ENCODE measurements at regions not wholly inside any gene's neighbourhood (a gene's known extent, or its start where the extent isn't known, plus 50 kb on each side); places are given as distances from the start of the nearest gene placed in this dataset.

DNA sequence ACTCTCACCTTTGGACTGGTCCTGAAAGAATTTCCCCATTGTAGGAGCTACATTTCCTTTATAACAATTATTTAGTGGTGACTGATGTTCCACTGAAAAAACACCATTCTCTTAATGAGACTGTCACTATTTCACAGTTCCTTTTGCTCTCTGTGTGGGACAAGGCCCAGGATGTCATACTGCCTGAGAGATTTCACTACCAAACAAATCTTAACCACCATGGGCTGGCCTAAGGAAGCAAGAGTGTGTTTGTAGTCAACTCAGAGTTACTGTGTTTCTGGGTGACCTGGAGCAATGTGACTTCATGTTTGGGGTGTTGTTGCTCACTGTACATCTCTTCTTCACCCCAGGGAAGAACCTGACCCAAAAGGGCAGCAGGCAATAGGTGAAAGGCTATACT is 50.1 kb upstream of the ZNF608 start:
- no peak overlapping the region for H3K27ac ChIP-seq
- DNase-seq: no peak
- no peak for TF ChIP-seq POLR2A (IDR thresholded peaks at IDR 0.05)
- TF ChIP-seq, protein P1, sequence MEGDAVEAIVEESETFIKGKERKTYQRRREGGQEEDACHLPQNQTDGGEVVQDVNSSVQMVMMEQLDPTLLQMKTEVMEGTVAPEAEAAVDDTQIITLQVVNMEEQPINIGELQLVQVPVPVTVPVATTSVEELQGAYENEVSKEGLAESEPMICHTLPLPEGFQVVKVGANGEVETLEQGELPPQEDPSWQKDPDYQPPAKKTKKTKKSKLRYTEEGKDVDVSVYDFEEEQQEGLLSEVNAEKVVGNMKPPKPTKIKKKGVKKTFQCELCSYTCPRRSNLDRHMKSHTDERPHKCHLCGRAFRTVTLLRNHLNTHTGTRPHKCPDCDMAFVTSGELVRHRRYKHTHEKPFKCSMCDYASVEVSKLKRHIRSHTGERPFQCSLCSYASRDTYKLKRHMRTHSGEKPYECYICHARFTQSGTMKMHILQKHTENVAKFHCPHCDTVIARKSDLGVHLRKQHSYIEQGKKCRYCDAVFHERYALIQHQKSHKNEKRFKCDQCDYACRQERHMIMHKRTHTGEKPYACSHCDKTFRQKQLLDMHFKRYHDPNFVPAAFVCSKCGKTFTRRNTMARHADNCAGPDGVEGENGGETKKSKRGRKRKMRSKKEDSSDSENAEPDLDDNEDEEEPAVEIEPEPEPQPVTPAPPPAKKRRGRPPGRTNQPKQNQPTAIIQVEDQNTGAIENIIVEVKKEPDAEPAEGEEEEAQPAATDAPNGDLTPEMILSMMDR (IDR thresholded peaks at IDR 0.05): no peak
- no peaks in the 10 kb centered on the region for H3K36me3 ChIP-seq (replicated peaks in 1 of 2)
- intact Hi-C loops (cut with DNase I): no loop called here
- H3K4me1 ChIP-seq (replicated peaks in 1 of 2): peaks cover 0 to under 1% of the 10 kb centered on the region in 2 donors
- no peaks in the 10 kb centered on the region for H3K27me3 ChIP-seq
- no peaks in the 10 kb centered on the region for H3K9me3 ChIP-seq (replicated peaks in 1 of 3)
- no peak overlapping the region for H3K4me3 ChIP-seq

DNA sequence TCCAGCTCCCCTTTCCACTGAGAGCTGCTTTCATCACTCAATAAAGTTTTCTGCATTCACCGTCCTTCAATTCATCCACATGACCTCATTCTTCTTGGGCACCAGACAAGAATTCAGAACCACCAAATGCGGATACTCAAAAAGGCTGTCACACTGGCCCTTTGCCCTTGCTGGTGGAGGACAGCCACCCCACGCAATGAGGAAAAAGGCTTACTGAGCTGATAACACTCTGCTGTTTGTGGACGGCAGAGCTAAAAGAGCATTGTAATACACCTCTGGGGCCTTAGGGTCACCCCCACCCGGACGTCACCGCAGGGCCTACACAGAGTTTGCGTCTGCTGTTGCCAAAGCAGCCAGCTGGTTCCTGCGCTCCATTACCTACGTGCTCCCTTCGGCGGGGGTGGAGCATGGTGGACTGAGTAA is 51.2 kb upstream of the ZNF608 start:
- DNase-seq: no peak
- no peak overlapping the region for H3K4me3 ChIP-seq
- no peaks in the 10 kb centered on the region for H3K27me3 ChIP-seq
- H3K4me1 ChIP-seq (replicated peaks in 1 of 2): no peaks in the 10 kb centered on the region
- WGBS, 4 donors: 93 to 95% (median 95%) methylated on average over 11 to 12 of the region's 12 CpGs
- no peaks in the 10 kb centered on the region for H3K36me3 ChIP-seq (replicated peaks in 1 of 2)
- no peaks in the 10 kb centered on the region for H3K9me3 ChIP-seq (replicated peaks in 1 of 3)
- H3K27ac ChIP-seq: no peak overlapping the region
- intact Hi-C loops (cut with DNase I): no loop called here
- TF ChIP-seq, protein P1 (IDR thresholded peaks at IDR 0.05): no peak
- TF ChIP-seq POLR2A (IDR thresholded peaks at IDR 0.05): no peak

DNA sequence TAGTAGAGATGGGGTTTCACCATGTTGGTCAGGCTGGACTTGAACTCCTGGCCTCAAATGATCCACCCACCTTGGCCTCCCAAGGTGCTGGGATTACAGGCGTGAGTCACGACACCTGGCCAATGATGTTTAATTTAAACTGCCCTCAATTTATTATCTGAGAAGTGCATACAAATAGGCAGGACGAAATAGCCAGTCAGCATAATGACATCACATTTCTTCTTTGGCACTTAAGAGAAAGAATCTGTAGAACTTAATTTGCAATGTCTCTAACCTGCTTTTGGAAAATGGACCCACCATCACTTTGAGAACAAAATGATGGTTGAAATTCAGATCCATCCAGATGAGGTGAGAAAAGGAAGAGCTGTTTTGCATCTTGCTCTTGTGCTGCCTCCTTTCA is 52.5 kb upstream of the ZNF608 start:
- Histone ChIP-seq H3K9me3 (replicated peaks in 1 of 3) (no peaks in the 10 kb centered on the region), H3K36me3 (replicated peaks in 1 of 2) (no peaks in the 10 kb centered on the region), H3K27ac (no peak overlapping the region), H3K4me3 (no peak overlapping the region), H3K4me1 (replicated peaks in 1 of 2) (no peaks in the 10 kb centered on the region), H3K27me3 (no peaks in the 10 kb centered on the region)
- no peak for DNase-seq
- 84 to 98% (median 91%) methylated on average over 3 of the region's 3 CpGs for WGBS, 4 donors
- TF ChIP-seq, protein P1 (IDR thresholded peaks at IDR 0.05): no peak
- no peak for TF ChIP-seq POLR2A (IDR thresholded peaks at IDR 0.05)
- intact Hi-C loops (cut with DNase I): no loop called here

DNA sequence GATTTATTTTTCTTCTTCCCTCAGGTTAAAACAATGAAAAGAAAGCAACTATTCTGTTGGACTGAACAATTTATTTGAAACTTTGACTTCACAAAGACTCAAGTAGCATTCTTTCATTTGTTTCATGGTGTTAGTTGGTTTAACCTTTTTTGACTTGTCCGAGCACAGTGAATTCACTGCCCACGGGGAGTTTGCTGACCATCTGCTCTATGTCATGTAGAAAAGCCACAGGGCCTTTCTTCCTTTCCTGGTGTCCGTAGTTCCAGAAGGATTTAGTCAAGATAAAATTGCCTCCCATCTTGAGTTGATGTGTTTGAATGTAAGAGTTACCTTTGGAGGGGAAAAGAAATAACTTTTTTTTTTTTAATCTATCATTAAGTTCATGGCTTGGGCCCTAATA is 55.1 kb upstream of the ZNF608 start:
- intact Hi-C loops (cut with DNase I): no loop called here
- TF ChIP-seq POLR2A (IDR thresholded peaks at IDR 0.05): no peak
- TF ChIP-seq, protein P1 (IDR thresholded peaks at IDR 0.05): no peak
- no peak for DNase-seq
- Histone ChIP-seq H3K4me1 (replicated peaks in 1 of 2) (peaks cover 2 to 6% of the 10 kb centered on the region in 2 donors), H3K4me3 (no peak overlapping the region), H3K27me3 (no peaks in the 10 kb centered on the region), H3K9me3 (replicated peaks in 1 of 3) (no peaks in the 10 kb centered on the region), H3K27ac (no peak overlapping the region), H3K36me3 (replicated peaks in 1 of 2) (no peaks in the 10 kb centered on the region)
- WGBS, 4 donors: 70 to 83% (median 75%) methylated on average over 3 of the region's 3 CpGs
